ENCODE measurements at regions not wholly inside any gene's neighbourhood (a gene's known extent, or its start where the extent isn't known, plus 50 kb on each side); places are given as distances from the start of the nearest gene placed in this dataset.

DNA sequence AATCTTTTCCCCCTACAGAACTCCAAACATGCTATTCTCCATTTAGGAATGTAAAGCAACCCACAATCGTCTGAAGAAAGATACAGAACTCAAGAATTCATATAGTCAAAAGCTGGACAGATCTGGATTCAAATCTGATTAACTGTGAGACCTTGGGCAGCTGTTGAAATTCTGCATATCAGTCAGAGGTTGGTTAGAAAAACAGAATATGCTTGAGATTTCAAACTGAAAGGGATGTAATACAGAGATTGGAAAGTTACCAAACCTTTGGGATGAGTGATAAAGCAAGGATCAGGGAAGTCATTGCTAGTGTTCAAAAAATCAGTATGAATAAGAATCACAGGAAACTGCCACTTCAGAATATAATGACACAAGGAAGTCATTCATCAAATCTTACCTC, 406.6 kb downstream of the HTR7 start:
- no peaks in the 10 kb centered on the region for H3K27me3 Mint-ChIP-seq
- no peak for ATAC-seq (ENCODE audit: low read depth)
- Histone ChIP-seq H3K9me3 (ENCODE audit: control extremely low read depth in 1 of 3, control insufficient read depth in 2 of 3, insufficient read depth in 1 of 3, low read length in 2 of 3) (no peaks in the 10 kb centered on the region), H3K27me3 (replicated peaks in 1 of 4; ENCODE audit: control extremely low read depth in 1 of 4, control insufficient read depth in 3 of 4, insufficient read depth in 4 of 4, low read length in 3 of 4) (no peaks in the 10 kb centered on the region), H3K4me2 (replicated peaks; ENCODE audit: low read depth, low read length, poor library complexity, severe bottlenecking) (no peak overlapping the region), H3K27ac (ENCODE audit: low read length in 2 of 2) (no peak overlapping the region), H3K36me3 (replicated peaks in 1 of 2; ENCODE audit: control extremely low read depth in 1 of 2, control insufficient read depth in 1 of 2, extremely low read depth in 1 of 2, insufficient read depth in 2 of 2, low read length in 1 of 2) (no peaks in the 10 kb centered on the region), H3K79me2 (ENCODE audit: control insufficient read depth, insufficient read depth, low read length) (no peaks in the 10 kb centered on the region), H3K4me1 (ENCODE audit: control insufficient read depth in 2 of 2, insufficient read depth in 2 of 2, low read length in 2 of 2) (no peaks in the 10 kb centered on the region), H4K20me1 (ENCODE audit: control insufficient read depth, insufficient read depth, low read length, poor library complexity, severe bottlenecking) (no peaks in the 10 kb centered on the region), H3K9ac (ENCODE audit: low read length) (no peak overlapping the region), H3K4me3 (ENCODE audit: control extremely low read depth in 1 of 5, extremely low read depth in 1 of 5, insufficient read depth in 1 of 5, low read depth in 2 of 5, low read length in 4 of 5) (no peak overlapping the region), H2AFZ (ENCODE audit: insufficient read depth, low read depth, low read length, poor library complexity, severe bottlenecking) (no peak overlapping the region)
- no peak for DNase-seq
- WGBS (ENCODE audit: insufficient coverage): no CpG with 5 or more reads among the region's 1 CpG
- CTCF ChIA-PET: no interaction called here
- TF ChIP-seq, protein P1, sequence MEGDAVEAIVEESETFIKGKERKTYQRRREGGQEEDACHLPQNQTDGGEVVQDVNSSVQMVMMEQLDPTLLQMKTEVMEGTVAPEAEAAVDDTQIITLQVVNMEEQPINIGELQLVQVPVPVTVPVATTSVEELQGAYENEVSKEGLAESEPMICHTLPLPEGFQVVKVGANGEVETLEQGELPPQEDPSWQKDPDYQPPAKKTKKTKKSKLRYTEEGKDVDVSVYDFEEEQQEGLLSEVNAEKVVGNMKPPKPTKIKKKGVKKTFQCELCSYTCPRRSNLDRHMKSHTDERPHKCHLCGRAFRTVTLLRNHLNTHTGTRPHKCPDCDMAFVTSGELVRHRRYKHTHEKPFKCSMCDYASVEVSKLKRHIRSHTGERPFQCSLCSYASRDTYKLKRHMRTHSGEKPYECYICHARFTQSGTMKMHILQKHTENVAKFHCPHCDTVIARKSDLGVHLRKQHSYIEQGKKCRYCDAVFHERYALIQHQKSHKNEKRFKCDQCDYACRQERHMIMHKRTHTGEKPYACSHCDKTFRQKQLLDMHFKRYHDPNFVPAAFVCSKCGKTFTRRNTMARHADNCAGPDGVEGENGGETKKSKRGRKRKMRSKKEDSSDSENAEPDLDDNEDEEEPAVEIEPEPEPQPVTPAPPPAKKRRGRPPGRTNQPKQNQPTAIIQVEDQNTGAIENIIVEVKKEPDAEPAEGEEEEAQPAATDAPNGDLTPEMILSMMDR (IDR thresholded peaks at IDR 0.05): no peak
- no peak for TF ChIP-seq EZH2 (IDR thresholded peaks at IDR 0.05; ENCODE audit: borderline replicate concordance, insufficient read depth, low read depth, low read length, poor library complexity, severe bottlenecking)
- POLR2A ChIA-PET: no interaction called here
- H3K4me1 Mint-ChIP-seq: no peaks in the 10 kb centered on the region
- no peaks in the 10 kb centered on the region for H3K9me3 Mint-ChIP-seq (ENCODE audit: insufficient read depth)
- intact Hi-C loops (cut with micrococcal nuclease): no loop called here
- H3K27ac Mint-ChIP-seq: no peak overlapping the region
- no peak overlapping the region for H3K4me3 Mint-ChIP-seq

DNA sequence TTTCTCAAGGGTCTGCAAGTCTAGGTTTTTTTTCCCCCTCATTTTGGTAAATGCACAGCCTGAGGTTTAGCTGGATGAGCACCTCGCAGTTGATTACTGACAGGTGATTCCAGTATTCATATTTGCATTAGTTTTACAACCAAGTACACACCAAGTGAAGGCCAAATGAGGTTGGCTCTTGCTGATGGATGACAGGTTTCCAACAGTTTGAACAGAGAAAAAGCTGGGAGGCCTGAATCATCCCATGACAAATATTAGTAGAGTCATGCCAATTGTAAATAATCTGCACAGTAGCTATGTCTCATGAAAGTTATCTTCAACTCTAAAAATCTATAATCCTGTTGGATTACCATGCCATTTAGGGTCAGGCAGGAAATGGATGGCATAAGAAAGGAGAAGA, 399.8 kb downstream of the HTR7 start:
- Mint-ChIP-seq H3K27me3 (peaks cover 9% of the 10 kb centered on the region), H3K4me1 (no peaks in the 10 kb centered on the region), H3K4me3 (no peak overlapping the region), H3K27ac (no peak overlapping the region), H3K9me3 (ENCODE audit: insufficient read depth) (no peaks in the 10 kb centered on the region)
- no peak overlapping the region for H3K4me3 ChIP-seq (ENCODE audit: control extremely low read depth in 1 of 5, extremely low read depth in 1 of 5, insufficient read depth in 1 of 5, low read depth in 2 of 5, low read length in 4 of 5)
- CTCF ChIA-PET: no interaction called here
- H3K9ac ChIP-seq (ENCODE audit: low read length): no peak overlapping the region
- H4K20me1 ChIP-seq (ENCODE audit: control insufficient read depth, insufficient read depth, low read length, poor library complexity, severe bottlenecking): no peaks in the 10 kb centered on the region
- ATAC-seq (ENCODE audit: low read depth) (no peak), DNase-seq (no peak)
- no peaks in the 10 kb centered on the region for H3K79me2 ChIP-seq (ENCODE audit: control insufficient read depth, insufficient read depth, low read length)
- no peaks in the 10 kb centered on the region for H3K4me1 ChIP-seq (ENCODE audit: control insufficient read depth in 2 of 2, insufficient read depth in 2 of 2, low read length in 2 of 2)
- no peak overlapping the region for H3K27ac ChIP-seq (ENCODE audit: low read length in 2 of 2)
- peaks cover 0 to 2% (median 0%) of the 10 kb centered on the region in 4 experiments for H3K27me3 ChIP-seq (replicated peaks in 1 of 4; ENCODE audit: control extremely low read depth in 1 of 4, control insufficient read depth in 3 of 4, insufficient read depth in 4 of 4, low read length in 3 of 4)
- H3K9me3 ChIP-seq (ENCODE audit: control extremely low read depth in 1 of 3, control insufficient read depth in 2 of 3, insufficient read depth in 1 of 3, low read length in 2 of 3): no peaks in the 10 kb centered on the region
- WGBS (ENCODE audit: insufficient coverage): no CpG with 5 or more reads among the region's 1 CpG
- POLR2A ChIA-PET: no interaction called here
- no peak overlapping the region for H2AFZ ChIP-seq (ENCODE audit: insufficient read depth, low read depth, low read length, poor library complexity, severe bottlenecking)
- intact Hi-C loops (cut with micrococcal nuclease): no loop called here
- no peak for TF ChIP-seq EZH2 (IDR thresholded peaks at IDR 0.05; ENCODE audit: borderline replicate concordance, insufficient read depth, low read depth, low read length, poor library complexity, severe bottlenecking)
- TF ChIP-seq, protein P1 (IDR thresholded peaks at IDR 0.05): no peak
- no peaks in the 10 kb centered on the region for H3K36me3 ChIP-seq (replicated peaks in 1 of 2; ENCODE audit: control extremely low read depth in 1 of 2, control insufficient read depth in 1 of 2, extremely low read depth in 1 of 2, insufficient read depth in 2 of 2, low read length in 1 of 2)
- no peak overlapping the region for H3K4me2 ChIP-seq (replicated peaks; ENCODE audit: low read depth, low read length, poor library complexity, severe bottlenecking)

Measured in B cell (primary cell).